C4-2B (cell line): ENCODE measurements at regions not wholly inside any gene's neighbourhood (a gene's known extent, or its start where the extent isn't known, plus 50 kb on each side); places are given as distances from the start of the nearest gene placed in this dataset.

Experiments used
- H3K27ac ChIP-seq: fragments of 450-650 bp; 2 replicates; pipeline ENCODE4 v1.5.1; 2017
- ZFX ChIP-seq: fragments of 450-650 bp; IDR thresholded peaks from 2 replicates; pipeline ENCODE4 v1.6.1; 2017
- TF ChIP-seq, protein P1 (sequence below): fragments of 450-650 bp; conservative IDR thresholded peaks from 2 replicates; pipeline ENCODE4 v1.5.1; 2017; ENCODE audit warnings: mild to moderate bottlenecking

DNA sequence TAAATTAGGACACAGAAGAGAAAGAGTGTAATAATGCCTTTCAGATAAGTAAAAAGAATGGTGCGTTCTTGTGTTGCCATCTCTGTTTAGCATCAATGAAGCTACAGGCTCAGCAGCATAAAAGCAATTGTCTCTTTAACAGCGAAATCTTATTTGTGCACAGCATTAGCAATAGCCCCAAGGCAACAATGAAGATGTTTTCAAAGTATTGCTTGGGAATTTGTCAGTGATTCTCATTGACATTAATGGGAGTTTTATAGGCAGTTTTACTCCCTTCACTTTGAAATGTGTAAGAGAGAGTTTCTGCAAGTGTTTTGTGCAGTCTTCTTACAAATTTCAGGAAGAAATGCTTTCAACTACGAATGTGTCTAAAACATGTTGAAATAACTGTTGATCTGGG, 633.0 kb downstream of the TLL1 start:
- no peak for TF ChIP-seq ZFX
- TF ChIP-seq, protein P1, sequence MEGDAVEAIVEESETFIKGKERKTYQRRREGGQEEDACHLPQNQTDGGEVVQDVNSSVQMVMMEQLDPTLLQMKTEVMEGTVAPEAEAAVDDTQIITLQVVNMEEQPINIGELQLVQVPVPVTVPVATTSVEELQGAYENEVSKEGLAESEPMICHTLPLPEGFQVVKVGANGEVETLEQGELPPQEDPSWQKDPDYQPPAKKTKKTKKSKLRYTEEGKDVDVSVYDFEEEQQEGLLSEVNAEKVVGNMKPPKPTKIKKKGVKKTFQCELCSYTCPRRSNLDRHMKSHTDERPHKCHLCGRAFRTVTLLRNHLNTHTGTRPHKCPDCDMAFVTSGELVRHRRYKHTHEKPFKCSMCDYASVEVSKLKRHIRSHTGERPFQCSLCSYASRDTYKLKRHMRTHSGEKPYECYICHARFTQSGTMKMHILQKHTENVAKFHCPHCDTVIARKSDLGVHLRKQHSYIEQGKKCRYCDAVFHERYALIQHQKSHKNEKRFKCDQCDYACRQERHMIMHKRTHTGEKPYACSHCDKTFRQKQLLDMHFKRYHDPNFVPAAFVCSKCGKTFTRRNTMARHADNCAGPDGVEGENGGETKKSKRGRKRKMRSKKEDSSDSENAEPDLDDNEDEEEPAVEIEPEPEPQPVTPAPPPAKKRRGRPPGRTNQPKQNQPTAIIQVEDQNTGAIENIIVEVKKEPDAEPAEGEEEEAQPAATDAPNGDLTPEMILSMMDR, result no peak
- no peak overlapping the region for H3K27ac ChIP-seq

GRCh38 chr4:166512267-166512666, 639.2 kb downstream of the TLL1 start:
- no peak for TF ChIP-seq ZFX
- TF ChIP-seq, protein P1, result no peak
- no peak overlapping the region for H3K27ac ChIP-seq

DNA sequence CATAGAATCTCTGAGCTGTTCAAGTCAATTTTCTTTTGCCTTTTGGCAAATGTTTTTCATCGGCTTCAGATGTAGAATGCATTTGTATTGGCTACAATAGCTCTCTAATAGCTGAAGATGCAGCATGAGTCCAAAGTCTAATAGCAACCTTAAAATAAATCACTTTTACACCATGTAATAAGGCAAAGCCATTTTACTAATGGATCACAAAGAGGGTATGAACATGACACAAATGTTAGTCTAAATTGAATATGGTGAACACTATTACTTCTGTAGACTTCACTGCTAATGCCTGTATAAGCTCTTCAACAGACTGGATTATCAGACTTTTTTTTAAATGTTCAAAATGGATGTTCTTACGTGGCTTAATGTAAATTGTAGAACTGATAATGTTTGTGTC, 645.3 kb downstream of the TLL1 start:
- H3K27ac ChIP-seq, result no peak overlapping the region
- no peak for TF ChIP-seq ZFX
- TF ChIP-seq, protein P1, result no peak

DNA sequence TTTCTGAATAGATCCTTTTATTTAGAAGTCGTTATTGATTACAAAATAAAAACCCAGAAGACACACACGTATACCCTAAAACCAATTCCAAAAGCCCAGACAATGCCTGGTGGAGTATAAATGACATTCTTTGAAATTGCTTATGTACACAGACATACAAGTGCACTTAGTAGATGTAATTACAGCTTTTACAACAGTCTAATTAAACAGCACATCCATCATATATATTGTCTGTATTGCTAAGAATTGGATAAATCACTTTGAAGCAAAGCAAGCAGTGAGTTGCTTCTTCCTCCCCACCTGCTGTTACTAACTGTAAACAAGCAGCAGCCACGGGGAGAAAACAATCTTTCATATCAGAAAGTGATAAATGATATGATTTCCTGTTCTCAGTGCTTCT, 645.7 kb downstream of the TLL1 start:
- H3K27ac ChIP-seq, result no peak overlapping the region
- TF ChIP-seq, protein P1, result no peak
- no peak for TF ChIP-seq ZFX

- H3K27ac ChIP-seq, result no peak overlapping the region
- no peak for TF ChIP-seq ZFX
- TF ChIP-seq, protein P1, result no peak
These were observed 646.7 kb downstream of the TLL1 start for GRCh38 chr4:166519774-166520173.

DNA sequence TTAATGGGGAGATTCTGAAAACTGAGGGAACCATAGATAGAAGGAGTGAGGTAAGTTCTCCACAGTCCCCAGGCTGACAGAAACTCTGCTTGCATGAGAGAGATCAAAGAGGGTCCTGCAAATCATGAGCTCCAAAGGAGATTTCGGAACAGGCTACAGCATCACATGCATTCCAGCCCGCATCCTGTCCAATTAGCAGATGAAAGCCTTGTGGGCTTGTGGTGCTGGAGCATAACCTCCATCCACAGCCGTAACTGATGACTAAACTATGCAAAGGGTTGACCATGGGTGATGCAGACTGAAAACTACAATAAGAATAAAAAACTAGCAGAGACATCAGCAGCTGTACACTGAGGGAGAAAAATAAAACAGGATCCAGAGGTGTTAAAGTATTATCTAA, 654.5 kb downstream of the TLL1 start:
- TF ChIP-seq, protein P1, result no peak
- TF ChIP-seq ZFX, result no peak
- H3K27ac ChIP-seq, result no peak overlapping the region

GRCh38 chr4:166531703-166532102, 658.7 kb downstream of the TLL1 start:
- TF ChIP-seq ZFX, result no peak
- TF ChIP-seq, protein P1, result no peak
- H3K27ac ChIP-seq, result no peak overlapping the region

GRCh38 chr4:166535865-166536264, 662.8 kb downstream of the TLL1 start:
- TF ChIP-seq ZFX, result no peak
- TF ChIP-seq, protein P1, result no peak
- no peak overlapping the region for H3K27ac ChIP-seq
